ENCODE measurements at regions not wholly inside any gene's neighbourhood (a gene's known extent, or its start where the extent isn't known, plus 50 kb on each side); places are given as distances from the start of the nearest gene placed in this dataset.

GRCh38 chr1:30403726-30404125, 319.7 kb downstream of the MATN1 start:
- no peak overlapping the region for H3K4me3 ChIP-seq (ENCODE audit: low read depth, low read length)
- TF ChIP-seq CTCF (IDR thresholded peaks at IDR 0.05; ENCODE audit: low read depth, low read length): no peak

- no peak overlapping the region for H3K4me3 ChIP-seq (ENCODE audit: low read depth, low read length)
- no peak for TF ChIP-seq CTCF (IDR thresholded peaks at IDR 0.05; ENCODE audit: low read depth, low read length)
Observed at GRCh38 chr1:30403061-30403645, 320.2 kb downstream of the MATN1 start.

GRCh38 chr1:30402031-30402430, 321.4 kb downstream of the MATN1 start:
- no peak for TF ChIP-seq CTCF (IDR thresholded peaks at IDR 0.05; ENCODE audit: low read depth, low read length)
- H3K4me3 ChIP-seq (ENCODE audit: low read depth, low read length): no peak overlapping the region

- TF ChIP-seq CTCF (IDR thresholded peaks at IDR 0.05; ENCODE audit: low read depth, low read length): no peak
- H3K4me3 ChIP-seq (ENCODE audit: low read depth, low read length): no peak overlapping the region
Observed at GRCh38 chr1:30400507-30400906, 322.9 kb downstream of the MATN1 start.

- no peak overlapping the region for H3K4me3 ChIP-seq (ENCODE audit: low read depth, low read length)
- TF ChIP-seq CTCF (IDR thresholded peaks at IDR 0.05; ENCODE audit: low read depth, low read length): no peak
Observed at GRCh38 chr1:30399026-30399425, 324.4 kb downstream of the MATN1 start.

- no peak for TF ChIP-seq CTCF (IDR thresholded peaks at IDR 0.05; ENCODE audit: low read depth, low read length)
- no peak overlapping the region for H3K4me3 ChIP-seq (ENCODE audit: low read depth, low read length)
Observed at GRCh38 chr1:30397576-30397975, 325.8 kb downstream of the MATN1 start.

GRCh38 chr1:30395631-30396030, 327.8 kb downstream of the MATN1 start:
- no peak for TF ChIP-seq CTCF (IDR thresholded peaks at IDR 0.05; ENCODE audit: low read depth, low read length)
- no peak overlapping the region for H3K4me3 ChIP-seq (ENCODE audit: low read depth, low read length)

Measured in WI38 (cell line).